22Rv1 (cell line): ENCODE measurements at regions not wholly inside any gene's neighbourhood (a gene's known extent, or its start where the extent isn't known, plus 50 kb on each side); places are given as distances from the start of the nearest gene placed in this dataset.

Experiments
- ZFX ChIP-seq: fragments of 450-650 bp; IDR thresholded peaks from 2 replicates; pipeline ENCODE4 v1.6.1; 2017; ENCODE audit warnings: antibody characterized with exemption, borderline replicate concordance
- TF ChIP-seq, protein P1 (sequence below): fragments of 450-650 bp; IDR thresholded peaks from 2 replicates; pipeline ENCODE4 v1.5.1; 2017; ENCODE audit warnings: mild to moderate bottlenecking

- TF ChIP-seq, protein P1, sequence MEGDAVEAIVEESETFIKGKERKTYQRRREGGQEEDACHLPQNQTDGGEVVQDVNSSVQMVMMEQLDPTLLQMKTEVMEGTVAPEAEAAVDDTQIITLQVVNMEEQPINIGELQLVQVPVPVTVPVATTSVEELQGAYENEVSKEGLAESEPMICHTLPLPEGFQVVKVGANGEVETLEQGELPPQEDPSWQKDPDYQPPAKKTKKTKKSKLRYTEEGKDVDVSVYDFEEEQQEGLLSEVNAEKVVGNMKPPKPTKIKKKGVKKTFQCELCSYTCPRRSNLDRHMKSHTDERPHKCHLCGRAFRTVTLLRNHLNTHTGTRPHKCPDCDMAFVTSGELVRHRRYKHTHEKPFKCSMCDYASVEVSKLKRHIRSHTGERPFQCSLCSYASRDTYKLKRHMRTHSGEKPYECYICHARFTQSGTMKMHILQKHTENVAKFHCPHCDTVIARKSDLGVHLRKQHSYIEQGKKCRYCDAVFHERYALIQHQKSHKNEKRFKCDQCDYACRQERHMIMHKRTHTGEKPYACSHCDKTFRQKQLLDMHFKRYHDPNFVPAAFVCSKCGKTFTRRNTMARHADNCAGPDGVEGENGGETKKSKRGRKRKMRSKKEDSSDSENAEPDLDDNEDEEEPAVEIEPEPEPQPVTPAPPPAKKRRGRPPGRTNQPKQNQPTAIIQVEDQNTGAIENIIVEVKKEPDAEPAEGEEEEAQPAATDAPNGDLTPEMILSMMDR: no peak
- no peak for TF ChIP-seq ZFX
These were observed 1295.0 kb downstream of the JRKL start for GRCh38 chr11:97684486-97685439.
